HS-27A (cell line): ENCODE measurements at regions not wholly inside any gene's neighbourhood (a gene's known extent, or its start where the extent isn't known, plus 50 kb on each side); places are given as distances from the start of the nearest gene placed in this dataset.
"Not testable (repeated sequence)": the region's sequence is repeated elsewhere in the genome, so short reads cannot be mapped to it uniquely, and the experiment has no call there.

ENCODE experiments used
- DNase-seq: peaks from one replicate; pipeline ENCODE4 v3.0.0-alpha.2; 2012; ENCODE audit warnings: low read depth, missing footprints

- DNase-seq, result no peak
Measured at GRCh38 chr3:78421247-78421966, 1346.4 kb downstream of the ROBO1 start.

DNA sequence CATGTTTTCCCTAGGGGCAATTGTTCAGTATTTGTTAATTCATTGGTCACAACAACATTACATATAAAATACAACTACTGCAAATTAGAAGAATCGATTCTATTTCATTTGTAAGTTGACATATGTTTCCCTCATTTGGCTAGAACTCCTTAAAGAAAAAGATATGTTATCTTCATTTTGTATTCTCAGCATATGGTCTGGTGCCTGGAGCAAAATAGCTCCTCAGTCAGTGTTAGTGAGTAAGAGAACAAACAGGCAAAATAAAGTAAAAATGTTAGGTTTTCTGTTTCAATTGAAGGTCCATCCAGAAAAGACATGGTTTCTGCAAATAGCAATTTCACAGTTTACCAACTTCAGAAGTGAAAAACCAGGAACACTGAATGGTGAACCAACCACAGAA, 1343.1 kb downstream of the ROBO1 start:
- no peak for DNase-seq

DNA sequence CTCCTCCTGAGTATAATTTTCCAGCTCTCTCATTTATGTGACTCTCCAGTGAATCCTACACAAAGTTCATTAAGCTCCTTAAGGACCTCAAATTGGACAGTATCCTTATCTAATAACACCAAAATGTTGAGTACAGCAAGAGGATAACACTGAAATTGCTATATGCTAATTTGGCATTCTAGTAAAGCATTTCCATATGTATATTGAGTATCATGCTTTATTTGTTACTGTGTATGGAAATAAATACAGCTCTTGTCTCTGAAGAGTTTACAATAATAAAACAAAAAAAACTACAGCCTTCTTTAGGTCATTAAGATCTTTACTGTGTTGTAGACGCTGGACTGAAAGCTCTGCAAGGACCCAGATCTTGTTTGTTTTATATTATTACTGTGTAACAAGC, 1341.3 kb downstream of the ROBO1 start:
- DNase-seq, result no peak

DNA sequence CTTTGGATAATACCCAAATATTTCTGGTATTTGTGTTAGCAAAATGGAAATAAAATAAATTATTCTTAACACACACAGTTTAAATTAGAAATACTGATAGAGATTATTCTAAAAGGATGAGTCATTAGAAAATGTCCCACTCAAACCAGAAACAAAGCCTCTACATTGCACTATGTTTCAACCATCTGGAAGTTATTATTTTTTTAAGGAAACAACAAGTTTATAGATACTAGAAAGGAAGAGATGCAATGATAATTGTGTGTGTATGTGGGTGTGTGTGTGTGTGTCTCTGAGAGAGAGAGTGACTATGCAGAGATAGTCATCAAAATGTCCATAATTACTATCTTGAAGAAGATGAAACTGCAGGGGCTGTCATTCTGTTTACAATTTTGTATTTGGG, 1340.5 kb downstream of the ROBO1 start:
- no peak for DNase-seq

DNA sequence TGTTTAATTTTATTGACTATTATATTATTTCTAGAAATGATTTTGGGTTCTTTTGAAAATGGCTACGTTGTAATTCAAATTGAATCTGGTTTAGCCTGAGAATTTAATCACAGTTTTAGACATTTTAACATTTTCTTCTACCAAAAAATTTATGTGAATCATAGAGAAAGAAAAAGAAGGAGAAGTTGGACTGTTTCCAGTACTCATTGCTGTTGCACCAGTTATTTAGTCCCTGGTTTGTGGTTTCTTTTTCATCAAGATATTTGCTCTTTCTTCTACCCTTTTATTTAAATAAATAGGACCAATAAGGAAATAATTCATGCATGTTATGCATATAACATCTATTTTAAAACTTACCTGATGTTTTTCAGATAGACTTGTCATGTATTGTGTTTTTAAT, 1337.1 kb downstream of the ROBO1 start:
- no peak for DNase-seq

DNA sequence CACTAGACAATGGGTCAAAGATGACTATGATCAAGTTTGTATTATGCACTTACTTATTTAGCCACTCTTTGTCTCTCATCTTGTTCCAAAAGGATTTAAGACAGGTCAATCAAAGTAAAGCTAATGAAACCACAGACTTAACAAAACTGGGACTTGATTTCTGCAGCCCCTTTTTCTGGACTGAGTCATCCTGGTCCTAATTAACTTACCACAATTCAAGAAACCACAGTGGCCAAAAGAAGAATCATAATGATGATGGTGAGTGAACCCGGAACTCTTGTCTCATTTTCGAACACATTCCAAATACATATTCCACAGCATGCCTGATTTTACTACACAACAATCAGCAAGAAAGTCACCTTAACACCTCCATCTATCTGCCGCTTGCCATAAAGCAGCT, 1333.0 kb downstream of the ROBO1 start:
- no peak for DNase-seq

DNA sequence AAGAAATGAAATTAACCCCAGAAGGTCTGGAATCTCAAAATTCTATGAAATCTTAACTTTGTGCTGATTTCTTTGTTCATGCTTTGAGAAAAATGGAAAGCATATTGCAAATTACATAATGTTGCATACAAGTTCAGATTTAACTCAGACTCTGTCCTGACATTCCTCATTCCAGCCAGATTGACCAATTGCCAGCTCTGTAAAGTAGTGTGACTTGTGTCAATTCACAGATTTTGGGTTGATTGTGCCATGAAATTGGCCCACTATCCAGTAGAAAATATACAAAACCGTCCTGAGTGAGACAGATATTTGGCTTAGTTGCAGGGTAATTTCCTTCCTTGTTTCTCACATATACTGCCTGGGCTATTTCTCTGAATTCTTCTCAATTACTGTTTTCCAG, 1312.6 kb downstream of the ROBO1 start:
- no peak for DNase-seq

- DNase-seq, result no peak
Measured at GRCh38 chr3:78455712-78456433, 1311.9 kb downstream of the ROBO1 start.

DNA sequence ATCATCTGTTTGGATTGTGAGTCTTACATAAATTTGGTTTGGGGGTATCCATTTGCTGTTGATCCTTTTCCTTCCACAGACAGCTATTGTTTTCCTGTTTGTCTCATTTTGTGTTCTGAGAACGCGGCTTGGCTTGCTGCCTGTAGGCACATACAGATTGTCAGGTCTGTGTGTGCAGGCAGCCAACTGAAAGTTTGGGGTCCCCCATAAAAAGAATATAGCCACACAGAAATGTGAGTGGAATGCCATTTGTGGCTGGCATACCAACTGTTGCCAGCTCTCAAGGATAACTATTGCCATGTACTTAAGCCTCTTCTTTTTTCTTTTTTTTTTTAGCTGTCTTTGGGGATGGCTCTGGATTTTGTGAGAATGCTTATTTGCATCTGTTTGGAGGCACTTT, 1308.0 kb downstream of the ROBO1 start:
- no peak for DNase-seq

GRCh38 chr3:78462021-78462420, 1305.8 kb downstream of the ROBO1 start:
- no peak for DNase-seq

- no peak for DNase-seq
Measured at GRCh38 chr3:78476076-78476475, 1291.7 kb downstream of the ROBO1 start.

- no peak for DNase-seq
Measured at GRCh38 chr3:78481050-78481449, 1286.7 kb downstream of the ROBO1 start.

GRCh38 chr3:78483090-78483489, 1284.7 kb downstream of the ROBO1 start:
- no peak for DNase-seq

GRCh38 chr3:78494851-78495250, 1272.9 kb downstream of the ROBO1 start:
- no peak for DNase-seq

- DNase-seq, result no peak
Measured at GRCh38 chr3:78495301-78495700, 1272.5 kb downstream of the ROBO1 start.

DNA sequence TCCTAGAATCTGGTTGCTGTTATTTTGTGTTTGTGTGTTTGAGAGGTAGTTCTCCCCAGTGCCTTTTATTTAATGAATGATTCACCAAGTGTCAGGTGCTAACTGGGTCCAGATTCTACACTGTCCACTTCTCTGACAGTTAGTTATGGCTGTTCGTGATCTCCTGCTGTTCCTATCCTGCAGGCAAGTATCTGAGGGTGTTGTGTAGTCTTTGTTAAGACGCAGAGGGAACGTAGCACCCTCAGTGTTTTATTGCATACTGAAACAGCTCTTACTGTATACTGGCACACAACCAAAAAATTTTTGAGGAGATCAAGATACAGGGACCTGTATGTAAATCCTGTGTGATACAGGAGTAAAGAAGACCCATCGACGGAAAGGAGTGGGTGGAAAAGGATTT, 1271.3 kb downstream of the ROBO1 start:
- no peak for DNase-seq

- DNase-seq, result no peak
Measured at GRCh38 chr3:78497021-78497420, 1270.8 kb downstream of the ROBO1 start.

- DNase-seq, result no peak
Measured at GRCh38 chr3:78497767-78498166, 1270.0 kb downstream of the ROBO1 start.

GRCh38 chr3:78506061-78506460, 1261.7 kb downstream of the ROBO1 start:
- no peak for DNase-seq

DNA sequence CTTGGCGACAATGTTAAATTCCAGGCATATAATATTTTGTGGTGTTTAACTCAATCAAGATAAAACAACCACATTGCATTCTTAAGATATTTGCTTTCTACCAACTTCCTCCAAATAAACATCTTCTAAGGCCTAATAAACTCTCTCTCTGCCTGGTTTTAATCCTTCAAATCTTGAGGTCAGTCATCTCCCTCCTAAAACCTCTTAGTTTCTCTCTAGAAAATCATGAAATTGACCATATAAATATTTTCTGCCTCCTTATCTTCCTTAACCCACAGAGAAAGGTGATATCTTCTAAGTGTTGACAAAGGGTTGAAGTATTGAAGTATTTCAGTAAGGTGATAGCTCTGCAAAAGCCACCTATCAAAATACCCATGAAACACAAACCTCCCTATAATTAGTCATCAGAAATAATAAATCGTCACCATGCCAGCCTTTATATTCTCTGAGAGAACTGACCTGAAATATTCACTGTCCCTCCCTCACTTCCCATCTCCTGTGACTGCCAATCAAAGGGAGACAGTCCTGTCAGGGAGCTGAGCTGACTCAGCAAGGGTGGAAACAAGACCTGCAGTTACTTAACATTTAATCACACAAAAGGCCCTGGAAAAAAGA, 1261.1 kb downstream of the ROBO1 start:
- no peak for DNase-seq

DNA sequence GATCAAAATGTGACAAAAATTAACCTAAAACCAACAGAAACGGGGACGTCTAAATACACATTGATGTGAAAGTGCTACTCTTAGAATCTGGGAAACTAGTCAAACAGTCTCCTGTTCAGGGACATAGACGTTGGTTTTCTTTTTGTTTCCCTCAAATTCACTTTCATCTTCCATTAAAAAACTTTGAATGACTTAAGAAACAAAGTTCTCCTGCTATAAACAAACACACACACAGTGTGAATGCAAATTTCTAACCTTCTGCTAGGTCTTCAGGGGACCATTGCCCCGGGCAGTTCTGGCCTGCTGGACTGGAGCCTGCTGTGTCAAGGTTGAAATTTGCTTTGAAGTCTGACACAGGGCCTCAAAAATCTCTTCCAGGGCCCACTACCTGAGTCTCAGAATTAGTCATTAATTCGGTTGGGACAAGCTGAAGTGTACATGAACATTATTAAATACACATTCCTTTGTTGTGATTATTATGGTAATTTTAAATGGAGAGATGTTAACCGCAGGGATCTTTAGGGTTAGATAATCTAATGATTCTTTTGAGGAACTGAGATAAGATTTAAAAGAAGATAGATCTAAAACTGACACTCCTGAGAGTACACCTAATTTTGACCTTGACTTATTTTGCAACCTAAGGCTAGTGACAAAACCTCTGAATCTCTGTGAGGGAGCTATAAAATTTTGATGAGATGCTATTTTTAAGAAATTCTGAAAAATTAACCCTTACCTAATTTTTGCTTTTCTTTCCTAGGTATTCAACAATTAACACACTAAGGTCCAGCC, 1260.4 kb downstream of the ROBO1 start:
- no peak for DNase-seq

DNA sequence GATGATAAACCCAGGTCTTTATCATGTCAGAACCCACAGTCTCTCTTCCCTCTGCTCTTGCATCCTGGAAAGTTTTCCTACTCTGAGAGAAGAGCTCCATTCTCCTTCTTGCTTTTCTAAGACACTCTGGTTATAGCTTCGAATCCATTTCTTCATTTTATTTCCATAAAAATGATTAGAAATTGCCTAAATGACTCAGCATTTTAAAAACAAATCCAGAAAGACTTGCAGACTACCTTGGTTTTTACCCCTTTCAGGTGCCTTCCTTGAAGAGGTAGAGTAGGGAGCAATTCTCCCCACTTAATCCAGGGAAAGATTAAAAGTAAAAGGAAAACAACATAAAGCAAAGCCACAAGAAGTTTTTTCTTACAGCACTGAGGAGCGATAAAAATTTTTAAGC, 1256.0 kb downstream of the ROBO1 start:
- no peak for DNase-seq

DNA sequence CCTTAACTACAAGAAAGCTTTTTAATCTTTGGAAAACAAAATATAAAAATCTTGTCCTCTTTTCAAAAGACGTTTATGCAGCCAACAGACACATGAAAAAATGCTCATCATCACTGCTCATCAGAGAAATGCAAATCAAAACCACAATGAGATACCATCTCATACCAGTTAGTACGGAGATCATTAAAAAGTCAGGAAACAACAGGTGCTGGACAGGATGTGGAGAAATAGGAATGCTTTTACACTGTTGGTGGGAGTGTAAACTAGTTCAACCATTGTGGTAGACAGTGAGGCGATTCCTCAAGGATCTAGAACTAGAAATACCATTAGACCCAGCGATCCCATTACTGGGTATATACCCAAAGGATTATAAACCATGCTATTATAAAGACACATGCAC, 1255.0 kb downstream of the ROBO1 start:
- DNase-seq, result not testable (repeated sequence)
